LNCaP clone FGC (cell line): ENCODE measurements at regions not wholly inside any gene's neighbourhood (a gene's known extent, or its start where the extent isn't known, plus 50 kb on each side); places are given as distances from the start of the nearest gene placed in this dataset.

Experiments
- DNase-seq: peaks from one replicate; pipeline ENCODE4 v3.0.0-alpha.2; 2011; ENCODE audit warnings: low read depth
- H3K4me3 ChIP-seq: 2 replicates; pipeline ENCODE4 v1.5.1; 2011; ENCODE audit warnings: mild to moderate bottlenecking, low read depth, low read length, control low read depth
- TF ChIP-seq, protein P1 (sequence below): IDR thresholded peaks from 2 replicates; pipeline ENCODE4 v1.5.1; 2012; ENCODE audit warnings: mild to moderate bottlenecking; ENCODE audit not compliant: control insufficient read depth, insufficient read depth; ENCODE audit errors: extremely low read depth

DNA sequence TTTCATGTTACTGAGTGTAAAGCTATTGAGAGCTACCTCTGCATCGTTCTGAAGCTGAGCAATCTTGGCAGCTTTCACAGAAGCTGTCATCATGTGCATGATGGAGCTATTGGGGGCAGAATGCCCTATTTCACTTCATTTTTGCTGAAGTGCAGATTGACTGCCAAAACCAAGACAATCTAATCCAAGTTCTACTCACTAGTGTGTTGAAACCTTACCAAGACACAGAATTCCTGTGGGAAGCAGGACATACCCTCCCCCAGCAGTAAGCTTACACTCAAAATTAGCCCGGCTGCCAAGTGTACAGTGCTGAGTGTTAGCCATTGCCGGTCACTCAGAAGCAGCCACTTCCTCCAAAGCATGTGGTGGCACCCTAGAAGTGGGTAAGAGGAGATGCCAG, 177.3 kb upstream of the TENT5A start:
- DNase-seq, result no peak
- TF ChIP-seq, protein P1, sequence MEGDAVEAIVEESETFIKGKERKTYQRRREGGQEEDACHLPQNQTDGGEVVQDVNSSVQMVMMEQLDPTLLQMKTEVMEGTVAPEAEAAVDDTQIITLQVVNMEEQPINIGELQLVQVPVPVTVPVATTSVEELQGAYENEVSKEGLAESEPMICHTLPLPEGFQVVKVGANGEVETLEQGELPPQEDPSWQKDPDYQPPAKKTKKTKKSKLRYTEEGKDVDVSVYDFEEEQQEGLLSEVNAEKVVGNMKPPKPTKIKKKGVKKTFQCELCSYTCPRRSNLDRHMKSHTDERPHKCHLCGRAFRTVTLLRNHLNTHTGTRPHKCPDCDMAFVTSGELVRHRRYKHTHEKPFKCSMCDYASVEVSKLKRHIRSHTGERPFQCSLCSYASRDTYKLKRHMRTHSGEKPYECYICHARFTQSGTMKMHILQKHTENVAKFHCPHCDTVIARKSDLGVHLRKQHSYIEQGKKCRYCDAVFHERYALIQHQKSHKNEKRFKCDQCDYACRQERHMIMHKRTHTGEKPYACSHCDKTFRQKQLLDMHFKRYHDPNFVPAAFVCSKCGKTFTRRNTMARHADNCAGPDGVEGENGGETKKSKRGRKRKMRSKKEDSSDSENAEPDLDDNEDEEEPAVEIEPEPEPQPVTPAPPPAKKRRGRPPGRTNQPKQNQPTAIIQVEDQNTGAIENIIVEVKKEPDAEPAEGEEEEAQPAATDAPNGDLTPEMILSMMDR, result no peak

DNA sequence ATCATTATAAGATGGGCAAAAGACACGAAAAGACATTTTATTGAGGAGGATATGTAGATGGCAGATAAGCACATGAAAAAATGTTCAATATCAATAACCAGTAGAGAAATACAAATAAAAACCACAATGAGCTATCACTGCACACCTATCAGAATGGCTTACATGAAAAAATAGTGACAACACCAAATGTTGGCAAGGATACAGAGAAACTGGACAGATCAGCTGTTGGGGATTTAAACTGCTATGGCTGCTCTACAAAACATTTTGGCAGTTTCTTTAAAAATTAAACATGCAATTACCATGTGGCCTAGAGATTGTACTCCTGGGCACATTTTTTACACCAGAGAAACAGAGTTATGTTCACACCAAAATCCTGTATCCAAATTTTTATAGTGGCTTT, 172.7 kb upstream of the TENT5A start:
- DNase-seq, result no peak
- no peak overlapping the region for H3K4me3 ChIP-seq
- TF ChIP-seq, protein P1, result no peak

More for the DNA sequence above, 177.3 kb upstream of the TENT5A start:
- H3K4me3 ChIP-seq, result no peak overlapping the region

DNA sequence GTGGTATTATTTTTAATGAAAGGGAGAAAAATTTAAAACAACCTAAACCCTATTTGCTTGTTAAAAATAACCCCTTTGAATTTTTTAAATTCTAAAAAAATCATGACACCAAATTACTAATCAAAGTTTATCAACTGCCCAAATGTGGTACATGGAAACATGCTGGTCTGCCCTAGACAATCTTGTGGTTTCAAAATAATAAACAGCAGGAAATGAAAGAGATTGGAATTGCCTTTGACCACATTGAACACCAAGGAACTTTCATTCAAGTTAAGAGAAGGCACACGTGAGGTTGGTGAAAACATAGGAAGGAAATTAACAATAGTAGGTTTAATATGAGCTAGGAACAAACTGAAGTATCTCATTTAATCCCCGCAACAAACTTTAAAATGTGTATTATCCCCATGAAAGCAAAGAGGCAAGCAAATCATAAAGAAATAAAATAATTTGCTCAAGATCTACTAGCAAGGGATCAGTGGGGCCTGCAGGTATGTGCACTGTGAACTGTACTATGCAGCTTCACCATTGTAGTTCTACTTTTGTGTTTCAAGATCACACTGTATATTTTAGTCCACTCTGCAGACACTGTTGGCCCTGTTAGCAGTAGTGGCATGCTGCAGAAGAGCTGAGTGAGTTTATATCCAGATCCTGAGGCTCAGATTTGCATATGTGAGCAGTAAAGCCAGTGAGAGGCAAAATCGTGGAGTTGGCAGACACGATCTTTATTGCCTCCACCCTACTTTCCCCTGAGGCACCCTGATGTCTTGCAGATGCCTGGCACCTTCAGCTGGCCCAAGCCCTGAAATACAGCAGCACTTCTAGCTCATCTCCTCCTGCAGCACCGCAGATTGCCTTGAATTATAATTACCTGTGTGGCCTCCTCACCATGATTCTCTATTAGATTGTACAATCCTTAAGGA, 157.8 kb upstream of the TENT5A start:
- no peak for DNase-seq
- no peak overlapping the region for H3K4me3 ChIP-seq
- TF ChIP-seq, protein P1, result no peak

DNA sequence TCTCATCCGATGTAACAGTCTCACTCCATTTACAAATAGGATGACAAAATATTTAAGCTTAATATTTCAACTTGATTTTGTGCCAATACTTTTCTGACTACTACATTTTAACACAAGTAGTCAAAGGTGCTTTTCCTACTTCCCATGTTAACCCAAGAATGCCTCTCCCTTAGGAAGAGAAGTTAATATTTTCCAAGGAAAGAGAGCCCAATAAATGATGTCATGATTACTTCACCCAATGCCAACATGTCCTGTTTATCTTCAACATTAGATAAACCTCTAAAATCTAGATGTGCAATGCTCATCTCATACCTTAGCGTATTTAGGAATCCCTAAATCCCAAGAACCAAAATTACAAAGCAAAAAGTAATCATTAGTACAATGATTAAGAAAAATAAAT, 156.7 kb upstream of the TENT5A start:
- TF ChIP-seq, protein P1, result no peak
- no peak for DNase-seq
- H3K4me3 ChIP-seq, result no peak overlapping the region

DNA sequence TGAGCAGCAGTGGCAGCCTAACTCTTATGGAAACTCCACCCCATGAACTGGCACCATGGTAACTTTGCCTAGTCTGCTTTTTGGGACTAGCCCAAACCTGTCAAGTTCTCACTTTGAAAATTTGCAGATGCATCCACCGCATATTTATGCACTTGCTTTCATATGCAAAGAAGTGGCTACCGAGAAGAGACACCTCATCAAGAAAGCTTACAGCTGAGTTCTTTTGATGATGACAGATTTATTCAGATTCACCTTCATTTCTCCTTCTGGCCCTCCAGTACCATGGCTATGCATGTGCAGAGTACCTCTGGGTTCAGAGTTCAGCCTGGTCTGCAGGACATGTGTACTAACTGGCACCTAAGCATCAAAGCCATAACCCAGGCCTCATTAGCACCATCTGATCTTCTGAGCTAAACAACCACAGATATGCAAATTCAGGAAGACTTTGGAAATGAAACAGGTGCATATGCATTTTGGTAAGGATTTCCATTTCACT, 154.3 kb upstream of the TENT5A start:
- H3K4me3 ChIP-seq, result no peak overlapping the region
- no peak for DNase-seq
- TF ChIP-seq, protein P1, result no peak

DNA sequence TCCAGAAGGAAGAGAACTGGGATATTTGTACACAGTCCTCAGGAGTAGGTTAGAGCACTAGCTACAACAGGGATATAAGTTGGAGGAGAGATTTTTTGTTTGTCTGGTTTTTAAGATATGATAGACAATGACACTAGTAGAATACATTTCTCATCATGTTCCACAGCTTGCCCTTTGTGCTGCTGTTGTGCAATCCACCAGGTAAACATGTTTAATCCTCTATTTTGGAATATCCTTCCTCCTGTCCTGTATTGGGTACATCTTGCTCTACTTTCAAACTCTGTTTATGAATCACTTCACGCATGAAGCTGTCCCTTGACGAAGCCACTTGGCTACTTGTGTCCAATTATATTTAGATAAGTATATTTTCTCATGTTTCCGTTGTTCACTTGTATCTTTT, 153.6 kb upstream of the TENT5A start:
- TF ChIP-seq, protein P1, result no peak
- H3K4me3 ChIP-seq, result no peak overlapping the region
- no peak for DNase-seq

DNA sequence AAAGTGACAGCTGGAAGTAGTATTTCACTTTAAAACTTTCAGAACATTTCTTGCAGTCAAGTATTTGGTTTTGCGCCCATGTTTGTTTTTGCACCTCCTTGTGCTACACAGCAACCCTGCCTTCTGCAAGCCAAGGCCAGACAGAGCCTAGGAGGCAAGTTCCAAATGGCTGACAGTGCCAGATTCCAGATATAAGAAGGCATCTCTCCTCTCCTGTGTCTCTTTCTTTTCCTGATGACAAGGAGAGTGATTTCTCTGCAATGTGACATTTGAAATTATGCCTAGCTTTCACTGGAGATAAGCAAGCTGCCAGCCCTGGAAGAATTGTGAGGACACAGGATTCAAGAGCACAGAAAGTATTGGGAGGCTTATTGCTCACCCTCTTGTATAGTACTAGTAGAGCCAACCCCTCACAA, 149.1 kb upstream of the TENT5A start:
- TF ChIP-seq, protein P1, result no peak
- no peak for DNase-seq
- H3K4me3 ChIP-seq, result no peak overlapping the region
